T47D (cell line): ENCODE measurements at regions not wholly inside any gene's neighbourhood (a gene's known extent, or its start where the extent isn't known, plus 50 kb on each side); places are given as distances from the start of the nearest gene placed in this dataset.

Experiments
- DNase-seq, 2 experiments: peaks; one replicate each; pipeline versions ENCODE4 v3.0.0 to v3.0.0-alpha.2; 2011 to 2012; ENCODE audit warnings: low read depth in 1 of 2, low spot score in 1 of 2
- JUND ChIP-seq: IDR thresholded peaks from 2 replicates; pipeline ENCODE4 v1.6.1; 2012; ENCODE audit warnings: low read depth
- in situ Hi-C: cut with HindIII; loops from 2 replicates; pipeline ENCODE4 v1.10.0; 2016; ENCODE audit warnings: low sequenced_read_pairs, low pct_unique_long_range_greater_than_20kb

DNA sequence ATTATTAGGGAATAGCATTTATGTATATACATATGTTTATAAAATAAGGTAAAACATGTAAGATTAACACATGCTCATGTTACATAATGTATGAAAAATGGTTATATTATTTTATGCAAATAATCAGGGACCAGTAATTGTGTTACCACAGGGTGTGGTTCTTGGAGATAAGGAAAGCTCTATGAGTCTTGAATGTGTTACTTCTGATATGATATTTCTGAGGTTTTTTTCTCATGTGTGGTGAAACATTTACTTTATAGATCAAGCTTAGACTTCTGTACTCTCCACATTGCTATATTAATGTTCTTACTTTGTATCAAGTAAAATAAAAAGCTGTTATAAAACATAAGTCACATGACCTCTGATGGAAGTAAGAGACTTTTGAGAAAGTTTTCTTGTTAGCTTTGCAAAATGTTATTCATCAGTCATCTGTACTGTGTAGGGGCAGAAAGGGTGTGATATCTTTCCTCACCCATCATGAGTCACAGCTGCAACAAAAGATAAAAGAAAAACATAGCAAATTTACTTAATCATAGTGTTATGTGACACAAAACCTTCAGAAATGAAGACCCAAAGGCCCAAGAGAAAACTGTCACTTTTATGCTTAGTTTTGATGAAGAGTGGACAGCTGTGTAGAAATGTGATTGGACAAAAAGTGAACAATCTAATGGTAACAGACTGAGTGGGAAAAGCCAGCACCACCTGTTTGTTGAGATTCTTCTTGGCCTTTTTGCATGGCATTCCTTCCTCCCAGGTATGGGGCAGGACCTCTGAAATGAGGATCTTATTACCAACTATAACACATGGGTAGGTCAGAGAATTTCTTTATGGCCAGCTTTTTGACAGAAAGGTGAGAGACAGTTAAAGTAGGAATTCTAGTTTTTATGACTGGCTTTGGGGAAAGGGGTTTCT is 632.3 kb downstream of the PDHA2 start:
- DNase-seq = peak in 1 of 2 experiments; percentile 15
- in situ Hi-C loops = no loop called here
- TF ChIP-seq JUND = no peak

- no peak for DNase-seq
- no peak for TF ChIP-seq JUND
- in situ Hi-C loops = no loop called here
These were observed 633.4 kb downstream of the PDHA2 start for GRCh38 chr4:96473246-96473645.

DNA sequence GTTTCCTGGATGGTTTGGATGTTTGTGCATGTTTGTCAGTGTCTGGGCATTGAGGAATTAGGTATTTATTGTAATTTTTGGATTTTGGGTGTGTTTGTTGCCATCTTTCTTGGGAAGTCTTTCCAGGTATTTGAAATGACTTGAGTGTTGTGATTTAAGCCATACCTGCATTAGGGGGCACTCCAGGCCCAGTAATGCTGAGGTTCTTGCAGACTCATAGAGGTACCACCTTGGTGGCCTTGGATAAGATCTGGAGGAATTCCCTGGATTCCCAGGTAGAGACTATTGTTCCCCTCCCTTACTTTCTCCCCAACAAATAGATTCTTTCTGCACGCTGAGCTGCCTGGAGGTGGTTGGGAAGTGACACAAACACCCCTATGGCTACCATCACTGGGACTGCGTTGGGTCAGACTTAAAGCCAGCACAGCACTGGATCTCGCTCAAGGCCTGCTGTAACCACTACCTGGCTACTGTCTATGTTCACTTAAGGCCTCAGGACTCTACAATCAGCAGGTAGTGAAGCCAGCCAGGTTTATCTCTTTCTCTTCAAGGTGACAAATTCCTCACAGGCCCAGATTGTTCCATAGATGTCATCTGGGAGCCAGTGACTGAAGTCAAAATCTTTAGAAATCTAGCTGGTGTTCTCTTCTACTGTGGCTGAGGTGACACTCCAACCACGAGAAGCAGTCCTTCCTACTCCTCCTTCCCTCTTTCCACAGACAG is 643.6 kb downstream of the PDHA2 start:
- TF ChIP-seq JUND = no peak
- DNase-seq = no peak
- in situ Hi-C loops = no loop called here

GRCh38 chr4:96486563-96486962 is 646.7 kb downstream of the PDHA2 start:
- TF ChIP-seq JUND = no peak
- DNase-seq = no peak
- in situ Hi-C loops = no loop called here

GRCh38 chr4:96497621-96498020 is 657.7 kb downstream of the PDHA2 start:
- no peak for TF ChIP-seq JUND
- DNase-seq = no peak
- in situ Hi-C loops = no loop called here

- no peak for TF ChIP-seq JUND
- DNase-seq = no peak
- in situ Hi-C loops = no loop called here
These were observed 664.5 kb downstream of the PDHA2 start for GRCh38 chr4:96504386-96504785.

- no peak for DNase-seq
- no peak for TF ChIP-seq JUND
- in situ Hi-C loops = no loop called here
These were observed 669.3 kb downstream of the PDHA2 start for GRCh38 chr4:96509039-96509741.

- DNase-seq = no peak
- TF ChIP-seq JUND = no peak
- in situ Hi-C loops = no loop called here
These were observed 679.4 kb downstream of the PDHA2 start for GRCh38 chr4:96519291-96519690.

DNA sequence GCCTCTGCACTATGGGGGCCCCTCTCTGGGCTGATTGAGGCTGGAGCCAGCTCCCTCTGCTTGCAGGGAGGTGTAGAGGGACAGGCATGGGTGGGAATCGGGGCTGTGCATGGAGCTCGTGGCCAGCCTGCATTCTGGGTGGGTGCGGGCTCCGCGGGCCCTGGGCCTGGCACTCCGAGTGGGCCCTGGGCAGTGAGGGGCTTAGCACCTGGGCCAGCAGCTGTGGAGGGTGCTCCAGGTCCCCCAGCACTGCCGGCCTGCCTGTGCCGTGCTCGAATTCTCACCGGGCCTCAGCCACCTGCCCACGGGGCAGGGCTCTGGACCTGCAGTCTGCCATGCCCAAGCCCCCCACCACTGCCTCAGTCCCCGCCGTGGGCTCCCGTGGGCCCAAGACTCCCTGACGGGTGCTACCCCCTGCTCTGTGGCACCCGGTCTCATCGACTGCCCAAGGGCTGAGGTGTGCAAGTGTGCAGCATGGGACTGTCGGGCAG is 681.2 kb downstream of the PDHA2 start:
- TF ChIP-seq JUND = no peak
- DNase-seq = no peak
- in situ Hi-C loops = no loop called here

DNA sequence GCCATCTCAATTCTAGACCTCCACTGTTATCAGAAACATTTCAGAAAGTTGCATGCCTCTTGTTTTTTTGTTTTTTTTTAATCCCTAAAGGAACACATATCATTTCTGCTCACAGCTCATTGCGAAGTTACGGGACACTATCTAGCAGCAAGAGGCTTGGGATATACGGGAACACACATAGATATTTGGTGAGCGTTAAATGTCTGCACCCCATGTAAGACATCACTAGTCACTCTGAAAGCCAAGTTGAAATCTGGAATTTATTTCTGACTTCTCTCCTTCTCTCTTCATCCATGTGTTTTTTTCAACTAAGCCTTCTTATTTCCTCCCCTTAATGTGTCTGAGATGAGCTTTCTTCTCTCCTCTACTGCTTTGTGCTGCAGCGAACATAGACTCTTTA is 683.7 kb downstream of the PDHA2 start:
- no peak for DNase-seq
- in situ Hi-C loops = no loop called here
- no peak for TF ChIP-seq JUND

DNA sequence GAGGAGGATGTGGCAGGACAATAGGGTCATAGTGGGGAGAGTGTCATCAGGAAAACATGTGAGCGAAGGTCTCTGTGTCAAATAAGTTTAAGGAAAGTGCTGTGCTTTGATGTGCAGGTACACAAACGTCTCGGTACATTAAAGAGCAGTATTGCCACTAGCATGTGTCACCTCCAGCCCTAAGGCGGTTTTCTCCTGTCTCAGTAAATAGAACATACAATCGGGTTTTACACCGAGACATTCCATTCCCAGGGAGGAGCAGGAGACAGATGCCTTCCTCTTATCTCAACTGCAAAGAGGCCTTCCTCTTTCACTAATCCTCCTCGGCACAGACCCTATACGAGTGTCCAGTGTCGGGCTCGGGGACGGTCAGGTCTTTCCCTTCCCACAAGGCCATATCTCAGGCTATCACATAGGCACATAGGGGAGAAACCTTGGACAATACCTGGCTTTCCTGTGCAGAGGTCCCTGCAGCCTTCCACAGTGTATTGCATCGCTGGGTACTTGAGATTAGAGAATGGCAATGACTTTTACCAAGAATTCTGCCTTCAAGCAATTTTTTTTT is 684.5 kb downstream of the PDHA2 start:
- no peak for TF ChIP-seq JUND
- DNase-seq = no peak
- in situ Hi-C loops = no loop called here

DNA sequence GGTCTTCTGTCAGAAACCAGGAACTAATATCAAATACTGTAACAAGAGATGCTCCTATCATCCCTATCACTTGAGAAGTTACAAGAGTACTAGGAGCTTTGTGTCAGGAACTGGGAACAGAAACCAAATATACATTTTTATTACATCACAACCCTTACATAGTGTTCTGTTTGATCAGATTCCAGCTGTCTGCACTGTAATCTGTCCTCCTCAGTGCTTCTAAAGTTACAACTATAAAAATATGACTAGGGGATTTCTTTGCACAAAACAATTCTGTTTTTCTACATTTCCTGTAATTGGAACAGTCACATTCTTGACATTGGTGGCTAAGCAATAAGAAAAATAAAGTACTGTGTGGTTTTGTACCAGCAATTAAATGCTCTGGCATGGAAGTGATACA is 686.0 kb downstream of the PDHA2 start:
- DNase-seq = no peak
- TF ChIP-seq JUND = no peak
- in situ Hi-C loops = no loop called here

DNA sequence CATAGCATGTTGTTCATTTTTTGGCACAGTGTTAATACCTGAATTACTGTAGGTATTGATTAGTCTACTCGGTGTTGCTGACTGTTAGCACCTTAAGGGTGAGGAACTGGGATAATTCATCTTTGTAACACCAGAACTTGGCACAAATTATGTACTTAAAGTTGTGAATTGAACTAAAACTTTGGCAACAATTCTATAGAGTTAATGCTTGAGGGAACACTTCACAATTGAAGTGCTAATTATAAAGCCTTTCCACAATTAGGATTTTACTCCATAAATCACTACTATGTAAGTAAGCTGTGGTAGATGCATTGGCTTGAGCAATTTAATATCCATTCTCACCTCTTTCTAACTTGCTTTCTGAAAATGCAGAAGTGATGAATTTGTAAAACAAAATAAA is 686.7 kb downstream of the PDHA2 start:
- in situ Hi-C loops = no loop called here
- TF ChIP-seq JUND = no peak
- DNase-seq = no peak
